Liver (tissue), 8 donors: ENCODE measurements at regions not wholly inside any gene's neighbourhood (a gene's known extent, or its start where the extent isn't known, plus 50 kb on each side); places are given as distances from the start of the nearest gene placed in this dataset.

Experiments
- DNase-seq: peaks from one replicate; pipeline ENCODE4 v3.0.0-alpha.2; 2017; ENCODE audit warnings: low spot score
- H3K27ac ChIP-seq, 2 donors: one replicate each; pipeline ENCODE4 v1.7.0; 2013; ENCODE audit warnings: inconsistent platforms in 2 of 2, low read length in 2 of 2, control low read depth in 1 of 2, low read depth in 1 of 2, mild to moderate bottlenecking in 1 of 2
- H3K27me3 ChIP-seq, 4 donors: one replicate each; pipeline versions ENCODE4 v1.6.1 to v1.7.0; 2013; ENCODE audit warnings: low read length in 3 of 4, inconsistent platforms in 1 of 4, mild to moderate bottlenecking in 1 of 4, moderate library complexity in 1 of 4; ENCODE audit not compliant: control insufficient read depth in 4 of 4, insufficient read depth in 4 of 4
- H3K36me3 ChIP-seq, 4 donors: one replicate each; pipeline versions ENCODE4 v1.6.1 to v1.7.0; 2013; ENCODE audit warnings: low read length in 3 of 4, mild to moderate bottlenecking in 3 of 4, low read depth in 1 of 4, moderate library complexity in 1 of 4; ENCODE audit not compliant: control insufficient read depth in 4 of 4, insufficient read depth in 3 of 4
- H3K4me1 ChIP-seq, 4 donors: one replicate each; pipeline versions ENCODE4 v1.6.1 to v1.7.0; 2013; ENCODE audit warnings: low read length in 3 of 4, mild to moderate bottlenecking in 3 of 4, moderate library complexity in 1 of 4; ENCODE audit not compliant: control insufficient read depth in 4 of 4, insufficient read depth in 4 of 4
- H3K4me3 ChIP-seq, 3 donors: one replicate each; pipeline versions ENCODE4 v1.6.1 to v1.7.0; 2013; ENCODE audit warnings: low read length in 3 of 3, control low read depth in 1 of 3, low read depth in 1 of 3, mild to moderate bottlenecking in 1 of 3
- H3K9ac ChIP-seq, 2 donors: one replicate each; pipeline ENCODE4 v1.7.0; 2013; ENCODE audit warnings: low read length in 2 of 2, mild to moderate bottlenecking in 2 of 2, moderate library complexity in 2 of 2, control low read depth in 1 of 2, low read depth in 1 of 2
- H3K9me3 ChIP-seq, 4 donors: one replicate each; pipeline versions ENCODE4 v1.6.1 to v1.7.0; 2013; ENCODE audit warnings: low read length in 3 of 4; ENCODE audit not compliant: control insufficient read depth in 4 of 4
- EGR1 ChIP-seq, 2 donors: IDR thresholded peaks; 2 replicates each; pipeline ENCODE4 v1.6.1; 2016 to 2018; ENCODE audit warnings: antibody characterized with exemption in 2 of 2, low read depth in 2 of 2
- FOXA1 ChIP-seq: IDR thresholded peaks from 2 replicates; pipeline ENCODE4 v1.6.1; 2016; ENCODE audit warnings: antibody characterized with exemption
- FOXA2 ChIP-seq: IDR thresholded peaks from 2 replicates; pipeline ENCODE4 v1.6.1; 2016; ENCODE audit warnings: antibody characterized with exemption
- GABPA ChIP-seq, 2 donors: IDR thresholded peaks in 1 of 2; conservative IDR thresholded peaks in 1 of 2; 2 replicates each; pipeline ENCODE4 v1.6.1; 2016; ENCODE audit warnings: antibody characterized with exemption in 2 of 2, mild to moderate bottlenecking in 1 of 2, moderate library complexity in 1 of 2
- HNF4A ChIP-seq, 2 donors: conservative IDR thresholded peaks; 2 replicates each; pipeline ENCODE4 v1.6.1; 2016; ENCODE audit warnings: antibody characterized with exemption in 2 of 2, mild to moderate bottlenecking in 2 of 2
- HNF4G ChIP-seq: IDR thresholded peaks from 2 replicates; pipeline ENCODE4 v1.6.1; 2016; ENCODE audit warnings: antibody characterized with exemption
- JUND ChIP-seq, 2 donors: IDR thresholded peaks; 2 replicates each; pipeline ENCODE4 v1.6.1; 2016; ENCODE audit warnings: antibody characterized with exemption in 2 of 2
- NR2F2 ChIP-seq: IDR thresholded peaks from 2 replicates; pipeline ENCODE4 v1.6.1; 2016; ENCODE audit warnings: antibody characterized with exemption
- RAD21 ChIP-seq, 2 donors: IDR thresholded peaks; 2 replicates each; pipeline ENCODE4 v1.6.1; 2016; ENCODE audit warnings: antibody characterized with exemption in 2 of 2, mild to moderate bottlenecking in 2 of 2
- RXRA ChIP-seq, 2 donors: IDR thresholded peaks; 2 replicates each; pipeline ENCODE4 v1.6.1; 2017 to 2018; ENCODE audit warnings: antibody characterized with exemption in 2 of 2, mild to moderate bottlenecking in 1 of 2
- SP1 ChIP-seq: IDR thresholded peaks from 2 replicates; pipeline ENCODE4 v1.6.1; 2018; ENCODE audit warnings: antibody characterized with exemption, mild to moderate bottlenecking
- TAF1 ChIP-seq: conservative IDR thresholded peaks from 2 replicates; pipeline ENCODE4 v1.6.1; 2016; ENCODE audit warnings: antibody characterized with exemption, mild to moderate bottlenecking
- YY1 ChIP-seq: IDR thresholded peaks from 2 replicates; pipeline ENCODE4 v1.6.1; 2016; ENCODE audit warnings: antibody characterized with exemption, mild to moderate bottlenecking
- WGBS: extraction: QIAGEN DNeasy Blood & Tissue Kit; methylation state at CpG from one replicate; pipeline ENCODE4 v1.1.7; 2013; 5-methylcytosine and 5-hydroxymethylcytosine counted together
- TF ChIP-seq, protein P1 (sequence below): IDR thresholded peaks from 2 replicates; pipeline ENCODE4 v1.6.1; 2016; ENCODE audit warnings: antibody characterized with exemption
- TF ChIP-seq, protein P2 (sequence below): IDR thresholded peaks from 2 replicates; pipeline ENCODE4 v1.6.1; 2016; ENCODE audit warnings: antibody characterized with exemption, mild to moderate bottlenecking
- TF ChIP-seq, protein P3 (sequence below): IDR thresholded peaks from 2 replicates; pipeline ENCODE4 v1.6.1; 2016; ENCODE audit warnings: antibody characterized with exemption
- TF ChIP-seq, protein P4 (sequence below): fragments of 150-350 bp; IDR thresholded peaks from 2 replicates; pipeline ENCODE4 v1.5.1; 2017; ENCODE audit warnings: improper control_type of control experiment, low read depth, low read length; ENCODE audit not compliant: missing input control
- TF ChIP-seq, protein P5 (sequence below): IDR thresholded peaks from 2 replicates; pipeline ENCODE4 v1.6.1; 2016; ENCODE audit warnings: antibody characterized with exemption
- donor health status: healthy.
- donor health status: healthy.
- donor health status: healthy.
- donor health status: healthy.
- donor health status: healthy.

DNA sequence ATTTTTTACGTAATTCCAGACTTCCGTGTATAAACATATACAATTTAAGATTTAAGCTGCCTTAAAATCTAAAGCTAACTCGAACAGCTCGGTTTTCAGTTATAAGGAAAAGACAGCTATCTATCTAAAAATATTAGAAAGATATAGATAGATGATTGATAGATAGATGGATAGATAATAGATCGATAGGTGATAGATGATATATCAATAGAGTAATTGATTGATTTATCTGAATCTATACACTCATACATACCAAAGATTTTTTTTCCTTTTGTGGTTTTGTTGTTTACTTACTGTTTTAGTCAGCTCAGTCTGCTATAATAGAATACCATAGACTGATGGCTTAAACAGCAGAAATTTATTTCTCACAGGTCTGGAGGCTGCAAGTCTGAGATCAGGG, 278.5 kb upstream of the PLD5 start (continued):
- TF ChIP-seq, protein P1, sequence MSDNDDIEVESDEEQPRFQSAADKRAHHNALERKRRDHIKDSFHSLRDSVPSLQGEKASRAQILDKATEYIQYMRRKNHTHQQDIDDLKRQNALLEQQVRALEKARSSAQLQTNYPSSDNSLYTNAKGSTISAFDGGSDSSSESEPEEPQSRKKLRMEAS = no peak
- TF ChIP-seq NR2F2 (no peak), GABPA (IDR thresholded peaks at IDR 0.05 in 1 of 2, conservative IDR thresholded peaks at IDR 0.05 in 1 of 2) (no peak), TAF1 (no peak), FOXA2 (no peak)
- TF ChIP-seq, protein P2, sequence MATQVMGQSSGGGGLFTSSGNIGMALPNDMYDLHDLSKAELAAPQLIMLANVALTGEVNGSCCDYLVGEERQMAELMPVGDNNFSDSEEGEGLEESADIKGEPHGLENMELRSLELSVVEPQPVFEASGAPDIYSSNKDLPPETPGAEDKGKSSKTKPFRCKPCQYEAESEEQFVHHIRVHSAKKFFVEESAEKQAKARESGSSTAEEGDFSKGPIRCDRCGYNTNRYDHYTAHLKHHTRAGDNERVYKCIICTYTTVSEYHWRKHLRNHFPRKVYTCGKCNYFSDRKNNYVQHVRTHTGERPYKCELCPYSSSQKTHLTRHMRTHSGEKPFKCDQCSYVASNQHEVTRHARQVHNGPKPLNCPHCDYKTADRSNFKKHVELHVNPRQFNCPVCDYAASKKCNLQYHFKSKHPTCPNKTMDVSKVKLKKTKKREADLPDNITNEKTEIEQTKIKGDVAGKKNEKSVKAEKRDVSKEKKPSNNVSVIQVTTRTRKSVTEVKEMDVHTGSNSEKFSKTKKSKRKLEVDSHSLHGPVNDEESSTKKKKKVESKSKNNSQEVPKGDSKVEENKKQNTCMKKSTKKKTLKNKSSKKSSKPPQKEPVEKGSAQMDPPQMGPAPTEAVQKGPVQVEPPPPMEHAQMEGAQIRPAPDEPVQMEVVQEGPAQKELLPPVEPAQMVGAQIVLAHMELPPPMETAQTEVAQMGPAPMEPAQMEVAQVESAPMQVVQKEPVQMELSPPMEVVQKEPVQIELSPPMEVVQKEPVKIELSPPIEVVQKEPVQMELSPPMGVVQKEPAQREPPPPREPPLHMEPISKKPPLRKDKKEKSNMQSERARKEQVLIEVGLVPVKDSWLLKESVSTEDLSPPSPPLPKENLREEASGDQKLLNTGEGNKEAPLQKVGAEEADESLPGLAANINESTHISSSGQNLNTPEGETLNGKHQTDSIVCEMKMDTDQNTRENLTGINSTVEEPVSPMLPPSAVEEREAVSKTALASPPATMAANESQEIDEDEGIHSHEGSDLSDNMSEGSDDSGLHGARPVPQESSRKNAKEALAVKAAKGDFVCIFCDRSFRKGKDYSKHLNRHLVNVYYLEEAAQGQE = no peak

DNA sequence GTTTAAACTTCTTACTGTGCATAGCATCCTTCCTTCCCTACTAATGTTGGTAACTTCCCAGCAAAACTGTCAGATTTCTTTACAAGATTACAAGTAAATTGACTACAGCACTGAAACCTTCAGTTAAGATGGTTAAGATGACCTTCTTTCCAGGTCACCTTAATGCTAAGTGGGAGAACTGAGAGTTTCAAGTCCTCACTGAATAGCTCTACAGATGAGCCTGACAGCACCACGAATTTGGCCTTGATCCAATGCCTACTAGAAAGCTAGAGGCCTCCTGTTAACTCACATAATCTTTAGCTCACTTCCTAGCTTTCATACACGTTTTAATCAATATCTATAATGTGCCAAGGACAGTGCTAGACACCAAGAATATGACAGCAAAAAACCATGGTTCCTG, 276.0 kb upstream of the PLD5 start:
- no peak for DNase-seq
- WGBS = 19% methylated on average over 2 of the region's 2 CpGs
- TF ChIP-seq, protein P3, sequence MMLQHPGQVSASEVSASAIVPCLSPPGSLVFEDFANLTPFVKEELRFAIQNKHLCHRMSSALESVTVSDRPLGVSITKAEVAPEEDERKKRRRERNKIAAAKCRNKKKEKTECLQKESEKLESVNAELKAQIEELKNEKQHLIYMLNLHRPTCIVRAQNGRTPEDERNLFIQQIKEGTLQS = no peak
- TF ChIP-seq, protein P4, sequence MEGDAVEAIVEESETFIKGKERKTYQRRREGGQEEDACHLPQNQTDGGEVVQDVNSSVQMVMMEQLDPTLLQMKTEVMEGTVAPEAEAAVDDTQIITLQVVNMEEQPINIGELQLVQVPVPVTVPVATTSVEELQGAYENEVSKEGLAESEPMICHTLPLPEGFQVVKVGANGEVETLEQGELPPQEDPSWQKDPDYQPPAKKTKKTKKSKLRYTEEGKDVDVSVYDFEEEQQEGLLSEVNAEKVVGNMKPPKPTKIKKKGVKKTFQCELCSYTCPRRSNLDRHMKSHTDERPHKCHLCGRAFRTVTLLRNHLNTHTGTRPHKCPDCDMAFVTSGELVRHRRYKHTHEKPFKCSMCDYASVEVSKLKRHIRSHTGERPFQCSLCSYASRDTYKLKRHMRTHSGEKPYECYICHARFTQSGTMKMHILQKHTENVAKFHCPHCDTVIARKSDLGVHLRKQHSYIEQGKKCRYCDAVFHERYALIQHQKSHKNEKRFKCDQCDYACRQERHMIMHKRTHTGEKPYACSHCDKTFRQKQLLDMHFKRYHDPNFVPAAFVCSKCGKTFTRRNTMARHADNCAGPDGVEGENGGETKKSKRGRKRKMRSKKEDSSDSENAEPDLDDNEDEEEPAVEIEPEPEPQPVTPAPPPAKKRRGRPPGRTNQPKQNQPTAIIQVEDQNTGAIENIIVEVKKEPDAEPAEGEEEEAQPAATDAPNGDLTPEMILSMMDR = no peak
- TF ChIP-seq HNF4G (no peak), RAD21 (IDR thresholded peaks at IDR 0.05) (no peak), GABPA (IDR thresholded peaks at IDR 0.05 in 1 of 2, conservative IDR thresholded peaks at IDR 0.05 in 1 of 2) (no peak), JUND (IDR thresholded peaks at IDR 0.05) (no peak), YY1 (no peak), EGR1 (IDR thresholded peaks at IDR 0.05; ENCODE audit: low read depth in 2 of 2) (no peak), NR2F2 (no peak), TAF1 (no peak), FOXA1 (no peak), HNF4A (conservative IDR thresholded peaks at IDR 0.05) (no peak), FOXA2 (no peak), RXRA (IDR thresholded peaks at IDR 0.05) (no peak), SP1 (no peak)
- TF ChIP-seq, protein P2 = no peak
- TF ChIP-seq, protein P5, sequence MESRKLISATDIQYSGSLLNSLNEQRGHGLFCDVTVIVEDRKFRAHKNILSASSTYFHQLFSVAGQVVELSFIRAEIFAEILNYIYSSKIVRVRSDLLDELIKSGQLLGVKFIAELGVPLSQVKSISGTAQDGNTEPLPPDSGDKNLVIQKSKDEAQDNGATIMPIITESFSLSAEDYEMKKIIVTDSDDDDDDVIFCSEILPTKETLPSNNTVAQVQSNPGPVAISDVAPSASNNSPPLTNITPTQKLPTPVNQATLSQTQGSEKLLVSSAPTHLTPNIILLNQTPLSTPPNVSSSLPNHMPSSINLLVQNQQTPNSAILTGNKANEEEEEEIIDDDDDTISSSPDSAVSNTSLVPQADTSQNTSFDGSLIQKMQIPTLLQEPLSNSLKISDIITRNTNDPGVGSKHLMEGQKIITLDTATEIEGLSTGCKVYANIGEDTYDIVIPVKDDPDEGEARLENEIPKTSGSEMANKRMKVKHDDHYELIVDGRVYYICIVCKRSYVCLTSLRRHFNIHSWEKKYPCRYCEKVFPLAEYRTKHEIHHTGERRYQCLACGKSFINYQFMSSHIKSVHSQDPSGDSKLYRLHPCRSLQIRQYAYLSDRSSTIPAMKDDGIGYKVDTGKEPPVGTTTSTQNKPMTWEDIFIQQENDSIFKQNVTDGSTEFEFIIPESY = no peak
- TF ChIP-seq, protein P1 = no peak

More for the DNA sequence above, 276.0 kb upstream of the PLD5 start:
- H3K36me3 ChIP-seq = no peaks in the 10 kb centered on the region
- H3K4me1 ChIP-seq = no peaks in the 10 kb centered on the region
- no peak overlapping the region for H3K9ac ChIP-seq
- no peaks in the 10 kb centered on the region for H3K27me3 ChIP-seq
- H3K4me3 ChIP-seq = no peak overlapping the region
- no peak overlapping the region for H3K27ac ChIP-seq
- H3K9me3 ChIP-seq = no peaks in the 10 kb centered on the region
